Erythroblast (primary cell): ENCODE measurements at regions not wholly inside any gene's neighbourhood (a gene's known extent, or its start where the extent isn't known, plus 50 kb on each side); places are given as distances from the start of the nearest gene placed in this dataset.

ENCODE experiments used
- DNase-seq, 2 experiments: peaks; one replicate each; lab custom pipeline; 2025; lab: John Stamatoyannopoulos, UW
- GATA1 ChIP-seq: IDR thresholded peaks from 2 replicates; pipeline ENCODE4 v1.6.1; 2011; ENCODE audit warnings: low read depth, mild to moderate bottlenecking, control low read depth, low read length, moderate library complexity
- POLR2A ChIP-seq: IDR thresholded peaks from 2 replicates; pipeline ENCODE4 v1.6.1; 2011; ENCODE audit warnings: mild to moderate bottlenecking, low read length

- DNase-seq: no peak
- TF ChIP-seq POLR2A (no peak), GATA1 (no peak)
Observed at GRCh38 chr12:30840715-30841114, 85.8 kb upstream of the TSPAN11 start.

- TF ChIP-seq GATA1 (no peak), POLR2A (no peak)
- DNase-seq: no peak
Observed at GRCh38 chr12:30839643-30840220, 85.0 kb upstream of the CAPRIN2 start.

- no peak for DNase-seq
- TF ChIP-seq POLR2A (no peak), GATA1 (no peak)
Observed at GRCh38 chr12:30837595-30837994, 82.8 kb upstream of the CAPRIN2 start.

GRCh38 chr12:30836656-30837445 is 82.1 kb upstream of the CAPRIN2 start:
- TF ChIP-seq POLR2A (no peak), GATA1 (no peak)
- no peak for DNase-seq

GRCh38 chr12:30835216-30835615 is 80.5 kb upstream of the CAPRIN2 start:
- no peak for DNase-seq
- TF ChIP-seq POLR2A: no peak
- no peak for TF ChIP-seq GATA1

GRCh38 chr12:30830751-30831150 is 76.0 kb upstream of the CAPRIN2 start:
- no peak for DNase-seq
- no peak for TF ChIP-seq POLR2A
- TF ChIP-seq GATA1: no peak

GRCh38 chr12:30829876-30830275 is 75.1 kb upstream of the CAPRIN2 start:
- TF ChIP-seq GATA1 (no peak), POLR2A (no peak)
- DNase-seq: no peak

GRCh38 chr12:30828686-30829085 is 73.9 kb upstream of the CAPRIN2 start:
- TF ChIP-seq POLR2A (no peak), GATA1 (no peak)
- DNase-seq: no peak

- DNase-seq: no peak
- TF ChIP-seq POLR2A: no peak
- TF ChIP-seq GATA1: no peak
Observed at GRCh38 chr12:30827101-30828066, 72.6 kb upstream of the CAPRIN2 start.

- DNase-seq: no peak
Observed at GRCh38 chr12:30826276-30826675, 71.5 kb upstream of the CAPRIN2 start.

GRCh38 chr12:30825341-30825740 is 70.6 kb upstream of the CAPRIN2 start:
- no peak for DNase-seq
- no peak for TF ChIP-seq GATA1
- no peak for TF ChIP-seq POLR2A

More at GRCh38 chr12:30826276-30826675, 71.5 kb upstream of the CAPRIN2 start:
- no peak for TF ChIP-seq GATA1
- no peak for TF ChIP-seq POLR2A

- TF ChIP-seq POLR2A: no peak
- TF ChIP-seq GATA1: no peak
- DNase-seq: no peak
Observed at GRCh38 chr12:30824311-30824710, 69.6 kb upstream of the CAPRIN2 start.

GRCh38 chr12:30823764-30824163 is 69.0 kb upstream of the CAPRIN2 start:
- TF ChIP-seq POLR2A: no peak
- DNase-seq: no peak
